SK-N-MC (cell line): ENCODE measurements at regions not wholly inside any gene's neighbourhood (a gene's known extent, or its start where the extent isn't known, plus 50 kb on each side); places are given as distances from the start of the nearest gene placed in this dataset.
A peak's percentile ranks its signal among the peaks of the same experiment; 100 is the strongest.

Experiments
- DNase-seq: peaks from one replicate; pipeline ENCODE4 v3.0.0-alpha.2; 2011; ENCODE audit warnings: low read depth, low spot score
- H3K27ac ChIP-seq: fragments of 200-600 bp; sonication (generic); 2 replicates; pipeline ENCODE4 v1.5.1; 2016; ENCODE audit warnings: mixed run types
- H3K36me3 ChIP-seq: fragments of 200-600 bp; sonication (generic); 2 replicates; pipeline ENCODE4 v1.6.1; 2017; ENCODE audit warnings: antibody characterized with exemption, low read length, mixed read lengths; ENCODE audit not compliant: insufficient read depth
- H3K4me3 ChIP-seq: fragments of 200-600 bp; sonication (generic); 2 replicates; pipeline ENCODE4 v1.5.1; 2016
- H3K9ac ChIP-seq: fragments of 200-600 bp; sonication (generic); 2 replicates; pipeline ENCODE4 v1.8.0; 2017; ENCODE audit warnings: mixed run types, mixed read lengths; ENCODE audit not compliant: insufficient read length
- H3K9me3 ChIP-seq: fragments of 200-600 bp; sonication (generic); 2 replicates; pipeline ENCODE4 v1.6.1; 2017; ENCODE audit warnings: low read depth, mild to moderate bottlenecking, antibody characterized with exemption, low read length, moderate library complexity, mixed read lengths
- EZH2 ChIP-seq: fragments of 200-600 bp; sonication (generic); IDR thresholded peaks from one replicate; pipeline ENCODE4 v1.6.1; 2017; ENCODE audit warnings: antibody characterized with exemption
- FOXP2 ChIP-seq: optimal IDR thresholded peaks from 2 replicates; pipeline ENCODE3; 2011; ENCODE audit warnings: mild to moderate bottlenecking, moderate library complexity; ENCODE audit not compliant: insufficient read depth; ENCODE audit errors: extremely low read length, control extremely low read depth
- POLR2AphosphoS5 ChIP-seq: IDR thresholded peaks from 2 replicates; pipeline ENCODE4 v1.6.1; 2012; ENCODE audit warnings: mild to moderate bottlenecking, low read depth, low read length, borderline replicate concordance

GRCh38 chr7:117963264-117964197 lies 90.3 kb upstream of the CTTNBP2 start:
- no peaks in the 10 kb centered on the region for H3K9me3 ChIP-seq
- peak overlapping the region; percentile 32 for H3K4me3 ChIP-seq
- peak overlapping the region; percentile 34 for H3K9ac ChIP-seq
- H3K36me3 ChIP-seq, result no peaks in the 10 kb centered on the region
- DNase-seq, result no peak
- TF ChIP-seq POLR2AphosphoS5 (no peak), EZH2 (no peak), FOXP2 (no peak)
- H3K27ac ChIP-seq, result peak overlapping the region; percentile 95

GRCh38 chr7:117970801-117971200 lies 97.6 kb upstream of the CTTNBP2 start:
- Histone ChIP-seq H3K9ac (peak overlapping the region; percentile 89), H3K4me3 (peak overlapping the region; percentile 49), H3K36me3 (no peaks in the 10 kb centered on the region; the same call in 1 of the 2 replicates), H3K27ac (peak overlapping the region; percentile 100), H3K9me3 (peaks cover 4% of the 10 kb centered on the region; the same call in 1 of the 2 replicates)
- TF ChIP-seq POLR2AphosphoS5, result no peak
- no peak for TF ChIP-seq EZH2
- no peak for DNase-seq

GRCh38 chr7:117971556-117972244 lies 98.5 kb upstream of the CTTNBP2 start:
- H3K9me3 ChIP-seq, result peaks cover 4% of the 10 kb centered on the region; the same call in 1 of the 2 replicates
- TF ChIP-seq EZH2 (no peak), POLR2AphosphoS5 (no peak; the same call in 1 of the 2 replicates), FOXP2 (no peak)
- no peaks in the 10 kb centered on the region; the same call in 1 of the 2 replicates for H3K36me3 ChIP-seq
- H3K9ac ChIP-seq, result peak overlapping the region; percentile 92
- peak overlapping the region; percentile 70 for H3K4me3 ChIP-seq
- peak overlapping the region; percentile 100 for H3K27ac ChIP-seq
- peak; percentile 97 for DNase-seq

- no peaks in the 10 kb centered on the region; the same call in 1 of the 2 replicates for H3K36me3 ChIP-seq
- H3K9ac ChIP-seq, result peak overlapping the region; percentile 92
- TF ChIP-seq EZH2 (no peak), POLR2AphosphoS5 (peak; percentile 69; the same call in 1 of the 2 replicates), FOXP2 (no peak)
- peaks cover 4% of the 10 kb centered on the region; the same call in 1 of the 2 replicates for H3K9me3 ChIP-seq
- peak; percentile 99 for DNase-seq
- peak overlapping the region; percentile 100 for H3K27ac ChIP-seq
- peak overlapping the region; percentile 70 for H3K4me3 ChIP-seq
These were observed 99.4 kb upstream of the CTTNBP2 start for GRCh38 chr7:117972606-117973005.

GRCh38 chr7:117973975-117974374 lies 100.7 kb upstream of the CTTNBP2 start:
- Histone ChIP-seq H3K36me3 (no peaks in the 10 kb centered on the region; the same call in 1 of the 2 replicates), H3K4me3 (no peak overlapping the region), H3K9me3 (peaks cover 4% of the 10 kb centered on the region; the same call in 1 of the 2 replicates), H3K27ac (peak overlapping the region; percentile 100), H3K9ac (no peak overlapping the region)
- no peak for DNase-seq
- TF ChIP-seq EZH2 (no peak), FOXP2 (no peak), POLR2AphosphoS5 (no peak)

- H3K9me3 ChIP-seq, result peaks cover 1% of the 10 kb centered on the region; the same call in 1 of the 2 replicates
- TF ChIP-seq POLR2AphosphoS5 (no peak), EZH2 (no peak), FOXP2 (no peak)
- no peak overlapping the region for H3K4me3 ChIP-seq
- DNase-seq, result no peak
- peak overlapping the region; percentile 100 for H3K27ac ChIP-seq
- peak overlapping the region; percentile 10 for H3K9ac ChIP-seq
- no peaks in the 10 kb centered on the region; the same call in 1 of the 2 replicates for H3K36me3 ChIP-seq
These were observed 101.7 kb upstream of the CTTNBP2 start for GRCh38 chr7:117974891-117975290.

- H3K36me3 ChIP-seq, result no peaks in the 10 kb centered on the region
- H3K9me3 ChIP-seq, result no peaks in the 10 kb centered on the region
- TF ChIP-seq POLR2AphosphoS5, result no peak
- no peak for TF ChIP-seq EZH2
- no peak for TF ChIP-seq FOXP2
- peak overlapping the region; percentile 100 for H3K27ac ChIP-seq
- no peak overlapping the region for H3K9ac ChIP-seq
- H3K4me3 ChIP-seq, result no peak overlapping the region
- DNase-seq, result no peak
These were observed 102.2 kb upstream of the CTTNBP2 start for GRCh38 chr7:117975476-117975875.

- Histone ChIP-seq H3K27ac (no peak overlapping the region), H3K9me3 (no peaks in the 10 kb centered on the region), H3K4me3 (no peak overlapping the region), H3K36me3 (no peaks in the 10 kb centered on the region), H3K9ac (no peak overlapping the region)
- no peak for TF ChIP-seq POLR2AphosphoS5
- no peak for TF ChIP-seq EZH2
- no peak for TF ChIP-seq FOXP2
- no peak for DNase-seq
These were observed 106.8 kb upstream of the CTTNBP2 start for GRCh38 chr7:117979954-117980497.
